Gastroesophageal sphincter (tissue), 4 donors: ENCODE measurements at regions not wholly inside any gene's neighbourhood (a gene's known extent, or its start where the extent isn't known, plus 50 kb on each side); places are given as distances from the start of the nearest gene placed in this dataset.

Source experiments
- ATAC-seq: fragments of 150-250 bp; one replicate; pipeline ENCODE4 v1.9.1; 2016; ENCODE audit warnings: mild to moderate bottlenecking, moderate library complexity
- H3K27ac ChIP-seq, 4 donors: fragments of 200-600 bp; sonication (generic) in 3 of 4; 1 replicate in 3 of 4; 2 replicates in 1 of 4; pipeline ENCODE4 v1.5.1; 2016 to 2019
- H3K27me3 ChIP-seq: fragments of 200-600 bp; sonication (generic); one replicate; pipeline ENCODE4 v1.5.1; 2019
- H3K36me3 ChIP-seq, 2 donors: fragments of 200-600 bp; sonication (generic); one replicate each; pipeline ENCODE4 v1.5.1; 2019; ENCODE audit warnings: control low read depth in 1 of 2
- H3K4me1 ChIP-seq, 3 donors: fragments of 200-600 bp; sonication (generic); 1 replicate in 2 of 3; 2 replicates in 1 of 3; pipeline ENCODE4 v1.5.1; 2016 to 2019; ENCODE audit warnings: control low read depth in 2 of 3
- H3K4me3 ChIP-seq, 2 donors: fragments of 200-600 bp; sonication (generic); one replicate each; pipeline ENCODE4 v1.5.1; 2019; ENCODE audit warnings: mild to moderate bottlenecking in 1 of 2, moderate library complexity in 1 of 2
- H3K9me3 ChIP-seq, 3 donors: fragments of 200-600 bp; sonication (generic); one replicate each; pipeline ENCODE4 v1.5.1; 2017 to 2019; ENCODE audit warnings: control low read depth in 2 of 3
- CTCF ChIP-seq, 4 experiments: fragments of 200-600 bp in 2 of 4; fragments of 450-650 bp in 2 of 4; sonication (generic) in 1 of 4; IDR thresholded peaks; one replicate each; pipeline ENCODE4 v1.5.1; 2017 to 2019; ENCODE audit warnings: antibody characterized with exemption in 4 of 4, mild to moderate bottlenecking in 2 of 4, moderate library complexity in 2 of 4
- EP300 ChIP-seq: sonication (generic); formaldehyde crosslinking; IDR thresholded peaks from one replicate; pipeline ENCODE4 v1.6.1; 2017; ENCODE audit warnings: antibody characterized with exemption, mild to moderate bottlenecking
- POLR2A ChIP-seq, 2 donors: fragments of 450-650 bp; IDR thresholded peaks; one replicate each; pipeline ENCODE4 v1.6.1; 2017; ENCODE audit warnings: antibody characterized with exemption in 2 of 2, mild to moderate bottlenecking in 2 of 2, moderate library complexity in 1 of 2
- POLR2AphosphoS5 ChIP-seq: sonication (generic); formaldehyde crosslinking; IDR thresholded peaks from one replicate; pipeline ENCODE4 v1.6.1; 2017; ENCODE audit warnings: antibody characterized with exemption
- WGBS, 2 donors: methylation state at CpG; one replicate each; pipeline ENCODE4 v1.1.5; 2018; ENCODE audit warnings: low coverage in 1 of 2; 5-methylcytosine and 5-hydroxymethylcytosine counted together

GRCh38 chr11:45028911-45029682 lies 78.4 kb upstream of the TP53I11 start:
- peaks cover 0 to 15% (median 0%) of the 10 kb centered on the region in 3 donors for H3K4me1 ChIP-seq
- no peak overlapping the region for H3K4me3 ChIP-seq
- TF ChIP-seq EP300 (no peak), POLR2AphosphoS5 (no peak), CTCF (IDR thresholded peaks at IDR 0.05) (no peak), POLR2A (IDR thresholded peaks at IDR 0.05) (no peak)
- 77 to 95% methylated on average over 2 to 9 of the region's 13 CpGs for WGBS, 2 donors
- ATAC-seq = peak; percentile 4
- no peaks in the 10 kb centered on the region for H3K9me3 ChIP-seq
- no peaks in the 10 kb centered on the region for H3K27me3 ChIP-seq
- no peak overlapping the region for H3K27ac ChIP-seq
- H3K36me3 ChIP-seq = no peaks in the 10 kb centered on the region

GRCh38 chr11:45030778-45031177 lies 80.1 kb upstream of the TP53I11 start:
- 80 to 95% methylated on average over 4 to 6 of the region's 6 CpGs for WGBS, 2 donors
- Histone ChIP-seq H3K27ac (no peak overlapping the region), H3K27me3 (no peaks in the 10 kb centered on the region), H3K4me1 (peaks cover 0 to 12% (median 0%) of the 10 kb centered on the region in 3 donors), H3K4me3 (no peak overlapping the region), H3K36me3 (no peaks in the 10 kb centered on the region), H3K9me3 (no peaks in the 10 kb centered on the region)
- no peak for TF ChIP-seq POLR2AphosphoS5
- TF ChIP-seq POLR2A (IDR thresholded peaks at IDR 0.05) = no peak
- TF ChIP-seq CTCF (IDR thresholded peaks at IDR 0.05) = no peak
- TF ChIP-seq EP300 = no peak
- ATAC-seq = no peak

- Histone ChIP-seq H3K36me3 (no peaks in the 10 kb centered on the region), H3K27me3 (no peaks in the 10 kb centered on the region), H3K4me3 (no peak overlapping the region), H3K27ac (no peak overlapping the region), H3K9me3 (no peaks in the 10 kb centered on the region), H3K4me1 (peaks cover 0 to under 1% (median 0%) of the 10 kb centered on the region in 3 donors)
- ATAC-seq = no peak
- TF ChIP-seq EP300 (no peak), POLR2A (IDR thresholded peaks at IDR 0.05) (no peak), POLR2AphosphoS5 (no peak), CTCF (IDR thresholded peaks at IDR 0.05) (no peak)
- 100% methylated on average over 2 of the region's 2 CpGs; no CpG with 5 or more reads in 1 of the 2 donors for WGBS, 2 donors
These were observed 81.3 kb upstream of the TP53I11 start for GRCh38 chr11:45031912-45032519.

DNA sequence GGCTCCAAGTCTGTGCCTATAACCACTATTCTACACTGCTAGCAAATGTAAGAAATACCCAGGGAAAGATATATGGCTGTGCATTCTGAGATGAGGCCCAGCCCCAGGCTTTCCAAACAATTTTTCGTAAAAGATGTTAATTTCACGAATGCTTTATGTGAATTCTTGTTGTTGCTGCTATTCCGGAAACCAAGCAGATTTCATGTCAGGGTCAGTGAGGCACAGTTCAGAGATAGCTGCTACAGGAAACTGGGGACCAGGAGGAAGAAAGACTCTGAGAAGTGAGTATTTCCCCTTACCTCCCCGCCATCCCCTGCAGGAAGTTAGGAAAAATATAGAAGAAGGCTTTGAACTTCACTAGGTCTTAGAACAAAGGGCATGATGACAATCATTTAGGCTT lies 84.7 kb upstream of the TP53I11 start:
- TF ChIP-seq POLR2A (IDR thresholded peaks at IDR 0.05) (no peak), POLR2AphosphoS5 (no peak), EP300 (no peak), CTCF (IDR thresholded peaks at IDR 0.05) (no peak)
- Histone ChIP-seq H3K27ac (no peak overlapping the region), H3K9me3 (peaks cover 0 to 18% (median 0%) of the 10 kb centered on the region in 3 donors), H3K36me3 (no peaks in the 10 kb centered on the region), H3K27me3 (no peaks in the 10 kb centered on the region), H3K4me3 (no peak overlapping the region), H3K4me1 (no peaks in the 10 kb centered on the region)
- no peak for ATAC-seq
- 70 to 71% methylated on average over 2 to 4 of the region's 4 CpGs for WGBS, 2 donors

GRCh38 chr11:45036010-45036409 lies 85.3 kb upstream of the TP53I11 start:
- ATAC-seq = no peak
- TF ChIP-seq POLR2A (IDR thresholded peaks at IDR 0.05) (no peak), POLR2AphosphoS5 (no peak), CTCF (IDR thresholded peaks at IDR 0.05) (no peak), EP300 (no peak)
- H3K27me3 ChIP-seq = no peaks in the 10 kb centered on the region
- no peak overlapping the region for H3K27ac ChIP-seq
- H3K4me1 ChIP-seq = no peaks in the 10 kb centered on the region
- peaks cover 0 to 18% (median 0%) of the 10 kb centered on the region in 3 donors for H3K9me3 ChIP-seq
- H3K36me3 ChIP-seq = no peaks in the 10 kb centered on the region
- no peak overlapping the region for H3K4me3 ChIP-seq
- WGBS, 2 donors = 92% methylated on average over 3 of the region's 3 CpGs; no CpG with 5 or more reads in 1 of the 2 donors
